ENCODE measurements at regions not wholly inside any gene's neighbourhood (a gene's known extent, or its start where the extent isn't known, plus 50 kb on each side); places are given as distances from the start of the nearest gene placed in this dataset.

DNA sequence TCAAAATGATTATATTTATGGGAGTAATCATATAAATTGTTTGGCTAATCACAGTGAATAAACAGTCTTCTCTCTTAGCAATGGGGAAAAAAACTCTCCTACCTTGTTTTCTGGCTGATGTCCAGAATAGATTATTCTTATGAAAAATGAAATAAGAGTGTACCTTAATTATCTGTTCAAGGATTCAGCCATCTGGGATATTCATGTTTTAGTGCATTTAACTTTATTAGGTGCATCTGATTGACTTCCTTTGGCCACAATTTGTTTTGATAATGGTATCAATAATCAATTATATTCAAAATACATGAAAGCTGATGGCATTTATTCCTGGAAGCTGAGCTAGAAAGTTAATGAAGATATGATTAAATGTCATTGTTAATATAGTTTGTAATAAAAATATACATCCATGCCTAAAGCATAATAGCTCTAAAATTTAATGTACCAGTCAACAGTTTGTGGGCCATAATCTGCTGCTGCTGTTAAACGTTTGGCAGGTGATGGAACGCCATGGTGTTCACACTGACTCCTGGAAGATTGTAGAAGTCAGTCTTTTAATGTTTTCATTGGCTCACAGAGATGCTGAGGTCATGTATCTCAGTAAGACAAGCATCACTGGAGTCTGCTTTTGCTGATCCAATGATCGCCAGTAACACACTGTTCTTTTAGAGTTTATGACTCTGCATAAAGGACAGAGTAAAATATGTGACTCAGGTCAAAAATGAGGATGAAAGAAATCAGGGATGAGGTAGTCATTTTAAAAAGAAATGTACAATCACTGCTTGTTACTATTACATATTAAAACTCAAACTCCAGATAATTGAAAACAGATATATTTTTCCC, 105.8 kb downstream of the ISL1 start:
- Mint-ChIP-seq H3K9me3 (no peaks in the 10 kb centered on the region), H3K4me1 (no peaks in the 10 kb centered on the region), H3K27me3 (ENCODE audit: insufficient read depth, low read depth, poor library complexity) (no peaks in the 10 kb centered on the region), H3K36me3 (ENCODE audit: low read depth) (no peaks in the 10 kb centered on the region), H3K4me3 (no peak overlapping the region), H3K27ac (no peak overlapping the region)
- Histone ChIP-seq H3K4me1 (ENCODE audit: insufficient read depth) (no peaks in the 10 kb centered on the region), H3F3A (replicated peaks; ENCODE audit: low read depth) (no peaks in the 10 kb centered on the region), H3K27me3 (ENCODE audit: insufficient read depth) (no peaks in the 10 kb centered on the region), H3K27ac (ENCODE audit: low read depth) (no peak overlapping the region), H3K4me3 (no peak overlapping the region), H2AFZ (no peak overlapping the region), H4K20me1 (replicated peaks; ENCODE audit: insufficient read depth) (no peaks in the 10 kb centered on the region), H3K36me3 (ENCODE audit: insufficient read depth) (no peaks in the 10 kb centered on the region), H3K4me2 (no peak overlapping the region), H3K9me2 (ENCODE audit: insufficient read depth) (no peaks in the 10 kb centered on the region), H3K79me2 (replicated peaks; ENCODE audit: insufficient read depth) (no peaks in the 10 kb centered on the region)
- no peak for DNase-seq (ENCODE audit: low spot score)
- TF ChIP-seq EZH2phosphoT487 (IDR thresholded peaks at IDR 0.05; ENCODE audit: unreplicated experiment) = no peak
- TF ChIP-seq EZH2 (IDR thresholded peaks at IDR 0.05; ENCODE audit: low read depth, unreplicated experiment) = no peak
- TF ChIP-seq JUNB (IDR thresholded peaks at IDR 0.05; ENCODE audit: unreplicated experiment) = no peak
- TF ChIP-seq, protein P1, sequence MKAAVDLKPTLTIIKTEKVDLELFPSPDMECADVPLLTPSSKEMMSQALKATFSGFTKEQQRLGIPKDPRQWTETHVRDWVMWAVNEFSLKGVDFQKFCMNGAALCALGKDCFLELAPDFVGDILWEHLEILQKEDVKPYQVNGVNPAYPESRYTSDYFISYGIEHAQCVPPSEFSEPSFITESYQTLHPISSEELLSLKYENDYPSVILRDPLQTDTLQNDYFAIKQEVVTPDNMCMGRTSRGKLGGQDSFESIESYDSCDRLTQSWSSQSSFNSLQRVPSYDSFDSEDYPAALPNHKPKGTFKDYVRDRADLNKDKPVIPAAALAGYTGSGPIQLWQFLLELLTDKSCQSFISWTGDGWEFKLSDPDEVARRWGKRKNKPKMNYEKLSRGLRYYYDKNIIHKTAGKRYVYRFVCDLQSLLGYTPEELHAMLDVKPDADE (IDR thresholded peaks at IDR 0.05) = no peak
- TF ChIP-seq ZNF114 (CRISPR knock-in tag; IDR thresholded peaks at IDR 0.05) = no peak
- TF ChIP-seq ZNF331 (CRISPR knock-in tag; IDR thresholded peaks at IDR 0.05; ENCODE audit: low read depth) = no peak
- no peak for TF ChIP-seq CREB1 (CRISPR knock-in tag; IDR thresholded peaks at IDR 0.05; ENCODE audit: low read depth)
- TF ChIP-seq, protein P2, sequence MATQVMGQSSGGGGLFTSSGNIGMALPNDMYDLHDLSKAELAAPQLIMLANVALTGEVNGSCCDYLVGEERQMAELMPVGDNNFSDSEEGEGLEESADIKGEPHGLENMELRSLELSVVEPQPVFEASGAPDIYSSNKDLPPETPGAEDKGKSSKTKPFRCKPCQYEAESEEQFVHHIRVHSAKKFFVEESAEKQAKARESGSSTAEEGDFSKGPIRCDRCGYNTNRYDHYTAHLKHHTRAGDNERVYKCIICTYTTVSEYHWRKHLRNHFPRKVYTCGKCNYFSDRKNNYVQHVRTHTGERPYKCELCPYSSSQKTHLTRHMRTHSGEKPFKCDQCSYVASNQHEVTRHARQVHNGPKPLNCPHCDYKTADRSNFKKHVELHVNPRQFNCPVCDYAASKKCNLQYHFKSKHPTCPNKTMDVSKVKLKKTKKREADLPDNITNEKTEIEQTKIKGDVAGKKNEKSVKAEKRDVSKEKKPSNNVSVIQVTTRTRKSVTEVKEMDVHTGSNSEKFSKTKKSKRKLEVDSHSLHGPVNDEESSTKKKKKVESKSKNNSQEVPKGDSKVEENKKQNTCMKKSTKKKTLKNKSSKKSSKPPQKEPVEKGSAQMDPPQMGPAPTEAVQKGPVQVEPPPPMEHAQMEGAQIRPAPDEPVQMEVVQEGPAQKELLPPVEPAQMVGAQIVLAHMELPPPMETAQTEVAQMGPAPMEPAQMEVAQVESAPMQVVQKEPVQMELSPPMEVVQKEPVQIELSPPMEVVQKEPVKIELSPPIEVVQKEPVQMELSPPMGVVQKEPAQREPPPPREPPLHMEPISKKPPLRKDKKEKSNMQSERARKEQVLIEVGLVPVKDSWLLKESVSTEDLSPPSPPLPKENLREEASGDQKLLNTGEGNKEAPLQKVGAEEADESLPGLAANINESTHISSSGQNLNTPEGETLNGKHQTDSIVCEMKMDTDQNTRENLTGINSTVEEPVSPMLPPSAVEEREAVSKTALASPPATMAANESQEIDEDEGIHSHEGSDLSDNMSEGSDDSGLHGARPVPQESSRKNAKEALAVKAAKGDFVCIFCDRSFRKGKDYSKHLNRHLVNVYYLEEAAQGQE (IDR thresholded peaks at IDR 0.05; ENCODE audit: unreplicated experiment) = no peak
- TF ChIP-seq, protein P3, sequence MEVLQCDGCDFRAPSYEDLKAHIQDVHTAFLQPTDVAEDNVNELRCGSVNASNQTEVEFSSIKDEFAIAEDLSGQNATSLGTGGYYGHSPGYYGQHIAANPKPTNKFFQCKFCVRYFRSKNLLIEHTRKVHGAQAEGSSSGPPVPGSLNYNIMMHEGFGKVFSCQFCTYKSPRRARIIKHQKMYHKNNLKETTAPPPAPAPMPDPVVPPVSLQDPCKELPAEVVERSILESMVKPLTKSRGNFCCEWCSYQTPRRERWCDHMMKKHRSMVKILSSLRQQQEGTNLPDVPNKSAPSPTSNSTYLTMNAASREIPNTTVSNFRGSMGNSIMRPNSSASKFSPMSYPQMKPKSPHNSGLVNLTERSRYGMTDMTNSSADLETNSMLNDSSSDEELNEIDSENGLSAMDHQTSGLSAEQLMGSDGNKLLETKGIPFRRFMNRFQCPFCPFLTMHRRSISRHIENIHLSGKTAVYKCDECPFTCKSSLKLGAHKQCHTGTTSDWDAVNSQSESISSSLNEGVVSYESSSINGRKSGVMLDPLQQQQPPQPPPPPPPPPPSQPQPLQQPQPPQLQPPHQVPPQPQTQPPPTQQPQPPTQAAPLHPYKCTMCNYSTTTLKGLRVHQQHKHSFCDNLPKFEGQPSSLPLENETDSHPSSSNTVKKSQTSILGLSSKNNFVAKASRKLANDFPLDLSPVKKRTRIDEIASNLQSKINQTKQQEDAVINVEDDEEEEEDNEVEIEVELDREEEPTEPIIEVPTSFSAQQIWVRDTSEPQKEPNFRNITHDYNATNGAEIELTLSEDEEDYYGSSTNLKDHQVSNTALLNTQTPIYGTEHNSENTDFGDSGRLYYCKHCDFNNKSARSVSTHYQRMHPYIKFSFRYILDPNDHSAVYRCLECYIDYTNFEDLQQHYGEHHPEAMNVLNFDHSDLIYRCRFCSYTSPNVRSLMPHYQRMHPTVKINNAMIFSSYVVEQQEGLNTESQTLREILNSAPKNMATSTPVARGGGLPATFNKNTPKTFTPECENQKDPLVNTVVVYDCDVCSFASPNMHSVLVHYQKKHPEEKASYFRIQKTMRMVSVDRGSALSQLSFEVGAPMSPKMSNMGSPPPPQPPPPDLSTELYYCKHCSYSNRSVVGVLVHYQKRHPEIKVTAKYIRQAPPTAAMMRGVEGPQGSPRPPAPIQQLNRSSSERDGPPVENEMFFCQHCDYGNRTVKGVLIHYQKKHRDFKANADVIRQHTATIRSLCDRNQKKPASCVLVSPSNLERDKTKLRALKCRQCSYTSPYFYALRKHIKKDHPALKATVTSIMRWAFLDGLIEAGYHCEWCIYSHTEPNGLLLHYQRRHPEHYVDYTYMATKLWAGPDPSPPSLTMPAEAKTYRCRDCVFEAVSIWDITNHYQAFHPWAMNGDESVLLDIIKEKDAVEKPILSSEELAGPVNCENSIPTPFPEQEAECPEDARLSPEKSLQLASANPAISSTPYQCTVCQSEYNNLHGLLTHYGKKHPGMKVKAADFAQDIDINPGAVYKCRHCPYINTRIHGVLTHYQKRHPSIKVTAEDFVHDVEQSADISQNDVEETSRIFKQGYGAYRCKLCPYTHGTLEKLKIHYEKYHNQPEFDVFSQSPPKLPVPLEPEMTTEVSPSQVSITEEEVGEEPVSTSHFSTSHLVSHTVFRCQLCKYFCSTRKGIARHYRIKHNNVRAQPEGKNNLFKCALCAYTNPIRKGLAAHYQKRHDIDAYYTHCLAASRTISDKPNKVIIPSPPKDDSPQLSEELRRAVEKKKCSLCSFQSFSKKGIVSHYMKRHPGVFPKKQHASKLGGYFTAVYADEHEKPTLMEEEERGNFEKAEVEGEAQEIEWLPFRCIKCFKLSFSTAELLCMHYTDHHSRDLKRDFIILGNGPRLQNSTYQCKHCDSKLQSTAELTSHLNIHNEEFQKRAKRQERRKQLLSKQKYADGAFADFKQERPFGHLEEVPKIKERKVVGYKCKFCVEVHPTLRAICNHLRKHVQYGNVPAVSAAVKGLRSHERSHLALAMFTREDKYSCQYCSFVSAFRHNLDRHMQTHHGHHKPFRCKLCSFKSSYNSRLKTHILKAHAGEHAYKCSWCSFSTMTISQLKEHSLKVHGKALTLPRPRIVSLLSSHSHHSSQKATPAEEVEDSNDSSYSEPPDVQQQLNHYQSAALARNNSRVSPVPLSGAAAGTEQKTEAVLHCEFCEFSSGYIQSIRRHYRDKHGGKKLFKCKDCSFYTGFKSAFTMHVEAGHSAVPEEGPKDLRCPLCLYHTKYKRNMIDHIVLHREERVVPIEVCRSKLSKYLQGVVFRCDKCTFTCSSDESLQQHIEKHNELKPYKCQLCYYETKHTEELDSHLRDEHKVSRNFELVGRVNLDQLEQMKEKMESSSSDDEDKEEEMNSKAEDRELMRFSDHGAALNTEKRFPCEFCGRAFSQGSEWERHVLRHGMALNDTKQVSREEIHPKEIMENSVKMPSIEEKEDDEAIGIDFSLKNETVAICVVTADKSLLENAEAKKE (CRISPR knock-in tag; IDR thresholded peaks at IDR 0.05) = no peak
- no peak for TF ChIP-seq STAT1 (IDR thresholded peaks at IDR 0.05; ENCODE audit: unreplicated experiment)
- no peak for TF ChIP-seq POLR2AphosphoS5 (IDR thresholded peaks at IDR 0.05; ENCODE audit: low read depth)
- no peak for TF ChIP-seq NANOG (IDR thresholded peaks at IDR 0.05; ENCODE audit: borderline replicate concordance)
- ATAC-seq = no peak
